ENCODE measurements at regions not wholly inside any gene's neighbourhood (a gene's known extent, or its start where the extent isn't known, plus 50 kb on each side); places are given as distances from the start of the nearest gene placed in this dataset.

DNA sequence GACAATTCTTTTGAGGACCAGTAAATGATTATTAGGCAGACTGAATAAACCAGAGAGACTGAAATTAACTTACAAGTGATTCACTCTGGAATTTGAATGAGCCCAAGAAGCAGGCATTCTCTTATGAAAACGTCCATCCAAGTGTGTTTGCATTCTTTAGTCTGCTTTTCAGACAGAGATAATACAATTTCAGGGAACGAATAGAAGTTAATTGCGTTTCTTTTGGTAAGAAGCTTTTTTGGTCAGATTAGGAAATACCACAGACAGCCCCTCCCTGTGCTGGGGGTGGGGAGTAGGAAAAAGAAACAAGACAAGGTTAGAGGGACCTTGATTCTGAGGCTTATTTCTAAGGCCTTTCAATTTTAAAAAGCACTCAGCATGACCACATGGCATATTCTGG, 874.4 kb downstream of the SUCLG1 start:
- ATAC-seq: no peak
- no peaks in the 10 kb centered on the region for H3K27me3 ChIP-seq
- no peak overlapping the region for H3K27ac ChIP-seq
- WGBS, 4 donors: 15 to 33% (median 28%) methylated on average over 3 of the region's 3 CpGs
- intact Hi-C loops (cut with DNase I): no loop called here
- TF ChIP-seq, protein P1, sequence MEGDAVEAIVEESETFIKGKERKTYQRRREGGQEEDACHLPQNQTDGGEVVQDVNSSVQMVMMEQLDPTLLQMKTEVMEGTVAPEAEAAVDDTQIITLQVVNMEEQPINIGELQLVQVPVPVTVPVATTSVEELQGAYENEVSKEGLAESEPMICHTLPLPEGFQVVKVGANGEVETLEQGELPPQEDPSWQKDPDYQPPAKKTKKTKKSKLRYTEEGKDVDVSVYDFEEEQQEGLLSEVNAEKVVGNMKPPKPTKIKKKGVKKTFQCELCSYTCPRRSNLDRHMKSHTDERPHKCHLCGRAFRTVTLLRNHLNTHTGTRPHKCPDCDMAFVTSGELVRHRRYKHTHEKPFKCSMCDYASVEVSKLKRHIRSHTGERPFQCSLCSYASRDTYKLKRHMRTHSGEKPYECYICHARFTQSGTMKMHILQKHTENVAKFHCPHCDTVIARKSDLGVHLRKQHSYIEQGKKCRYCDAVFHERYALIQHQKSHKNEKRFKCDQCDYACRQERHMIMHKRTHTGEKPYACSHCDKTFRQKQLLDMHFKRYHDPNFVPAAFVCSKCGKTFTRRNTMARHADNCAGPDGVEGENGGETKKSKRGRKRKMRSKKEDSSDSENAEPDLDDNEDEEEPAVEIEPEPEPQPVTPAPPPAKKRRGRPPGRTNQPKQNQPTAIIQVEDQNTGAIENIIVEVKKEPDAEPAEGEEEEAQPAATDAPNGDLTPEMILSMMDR (IDR thresholded peaks at IDR 0.05): no peak
- no peak for TF ChIP-seq POLR2A (IDR thresholded peaks at IDR 0.05)
- H3K9me3 ChIP-seq: no peaks in the 10 kb centered on the region
- DNase-seq: no peak
- no peak overlapping the region for H3K4me3 ChIP-seq
- H3K4me1 ChIP-seq: no peaks in the 10 kb centered on the region
- no peaks in the 10 kb centered on the region for H3K36me3 ChIP-seq

DNA sequence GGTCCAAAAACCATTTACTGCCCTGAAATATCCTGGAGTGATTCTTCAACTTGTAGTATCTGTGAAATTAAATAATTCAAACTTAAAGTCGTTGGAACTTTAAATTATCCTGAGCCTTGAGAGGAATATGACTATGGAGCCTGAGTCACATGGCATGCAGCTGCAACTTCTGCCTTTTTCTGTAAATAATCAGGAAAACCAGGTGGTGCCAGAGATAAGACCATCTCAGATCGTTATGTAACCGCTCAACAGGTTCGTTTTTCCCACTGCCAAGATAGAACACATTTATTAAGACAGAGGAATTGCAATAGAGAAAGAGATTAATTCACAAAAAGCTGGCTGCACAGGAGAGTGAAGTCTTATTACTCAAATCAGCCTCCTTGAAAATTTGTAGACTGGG, 876.5 kb downstream of the SUCLG1 start:
- no peaks in the 10 kb centered on the region for H3K4me1 ChIP-seq
- TF ChIP-seq POLR2A (IDR thresholded peaks at IDR 0.05): no peak
- TF ChIP-seq, protein P1 (IDR thresholded peaks at IDR 0.05): no peak
- H3K27ac ChIP-seq: no peak overlapping the region
- DNase-seq (no peak), ATAC-seq (no peak)
- no peak overlapping the region for H3K4me3 ChIP-seq
- WGBS, 4 donors: 36 to 43% (median 40%) methylated on average over 4 of the region's 4 CpGs
- intact Hi-C loops (cut with DNase I): no loop called here
- no peaks in the 10 kb centered on the region for H3K36me3 ChIP-seq
- no peaks in the 10 kb centered on the region for H3K27me3 ChIP-seq
- no peaks in the 10 kb centered on the region for H3K9me3 ChIP-seq

DNA sequence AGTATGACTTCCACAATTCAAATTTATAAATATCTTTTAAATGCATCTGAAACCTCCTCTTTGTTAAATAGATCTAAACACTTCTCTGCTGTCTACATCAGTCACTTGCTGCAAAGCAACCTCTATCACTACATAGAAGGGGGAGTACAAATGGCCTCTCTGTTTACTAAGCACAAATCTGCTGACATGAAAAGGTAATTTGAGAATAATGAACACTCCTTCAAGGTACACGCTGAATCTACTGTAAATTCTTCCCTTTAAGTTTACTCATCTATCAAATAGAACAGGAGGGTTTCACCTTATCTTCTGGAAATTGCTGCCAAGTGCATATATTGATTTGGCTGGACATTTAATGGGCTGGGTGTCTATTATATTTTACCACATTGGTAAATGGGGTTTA, 879.6 kb downstream of the SUCLG1 start:
- DNase-seq: no peak
- no peaks in the 10 kb centered on the region for H3K4me1 ChIP-seq
- H3K4me3 ChIP-seq: no peak overlapping the region
- H3K9me3 ChIP-seq: no peaks in the 10 kb centered on the region
- no peak for ATAC-seq
- intact Hi-C loops (cut with DNase I): no loop called here
- no peak overlapping the region for H3K27ac ChIP-seq
- H3K27me3 ChIP-seq: no peaks in the 10 kb centered on the region
- no peak for TF ChIP-seq POLR2A (IDR thresholded peaks at IDR 0.05)
- TF ChIP-seq, protein P1 (IDR thresholded peaks at IDR 0.05): no peak
- WGBS, 4 donors: 70 to 74% (median 71%) methylated on average over 1 of the region's 1 CpG
- no peaks in the 10 kb centered on the region for H3K36me3 ChIP-seq

DNA sequence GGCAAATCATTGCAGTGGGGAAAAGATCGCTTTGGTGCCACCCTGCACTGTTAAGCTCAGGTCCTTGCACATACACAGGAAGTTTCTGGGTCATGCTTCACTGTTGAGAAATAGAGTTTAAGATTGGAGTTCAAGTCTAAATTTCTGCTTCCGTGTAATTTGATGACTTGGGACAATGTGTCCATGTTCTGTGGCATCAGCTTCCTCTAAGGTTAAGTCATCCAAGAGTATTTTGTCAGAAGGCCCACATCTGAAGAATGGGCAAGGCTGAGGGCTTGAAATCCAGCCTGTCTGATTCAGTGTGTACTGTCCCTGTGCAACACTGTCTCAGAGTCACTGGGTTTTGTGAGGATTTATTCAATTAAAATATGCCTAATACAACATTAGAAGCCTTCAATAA, 880.7 kb downstream of the SUCLG1 start:
- intact Hi-C loops (cut with DNase I): no loop called here
- no peak for TF ChIP-seq POLR2A (IDR thresholded peaks at IDR 0.05)
- TF ChIP-seq, protein P1 (IDR thresholded peaks at IDR 0.05): no peak
- no peaks in the 10 kb centered on the region for H3K36me3 ChIP-seq
- H3K27ac ChIP-seq: no peak overlapping the region
- H3K27me3 ChIP-seq: no peaks in the 10 kb centered on the region
- H3K4me3 ChIP-seq: no peak overlapping the region
- H3K4me1 ChIP-seq: no peaks in the 10 kb centered on the region
- no peaks in the 10 kb centered on the region for H3K9me3 ChIP-seq
- ATAC-seq (no peak), DNase-seq (no peak)
- WGBS, 4 donors: 67 to 83% (median 80%) methylated on average over 2 of the region's 2 CpGs

Data from heart left ventricle (tissue), 16 donors.